HS-5 (cell line): ENCODE measurements at regions not wholly inside any gene's neighbourhood (a gene's known extent, or its start where the extent isn't known, plus 50 kb on each side); places are given as distances from the start of the nearest gene placed in this dataset.
A peak's percentile ranks its signal among the peaks of the same experiment; 100 is the strongest.

Experiments used
- DNase-seq: peaks from one replicate; pipeline ENCODE4 v3.0.0-alpha.2; 2012; ENCODE audit warnings: low read depth

GRCh38 chr15:46110755-46111154 lies 475.9 kb downstream of the SQOR start:
- no peak for DNase-seq

- DNase-seq, result no peak
Measured at GRCh38 chr15:46111730-46112129, 476.9 kb downstream of the SQOR start.

GRCh38 chr15:46117071-46117470 lies 482.2 kb downstream of the SQOR start:
- no peak for DNase-seq

- DNase-seq, result no peak
Measured at GRCh38 chr15:46120713-46121112, 485.9 kb downstream of the SQOR start.

- no peak for DNase-seq
Measured at GRCh38 chr15:46121441-46121840, 486.6 kb downstream of the SQOR start.

- DNase-seq, result peak; percentile 19
Measured at GRCh38 chr15:46126581-46126980, 491.8 kb downstream of the SQOR start.

GRCh38 chr15:46127361-46127874 lies 492.6 kb downstream of the SQOR start:
- peak; percentile 90 for DNase-seq

GRCh38 chr15:46129145-46129544 lies 494.3 kb downstream of the SQOR start:
- DNase-seq, result no peak

GRCh38 chr15:46131876-46132275 lies 497.0 kb downstream of the SQOR start:
- no peak for DNase-seq

- DNase-seq, result no peak
Measured at GRCh38 chr15:46137443-46137842, 502.6 kb downstream of the SQOR start.

GRCh38 chr15:46146002-46146401 lies 511.2 kb downstream of the SQOR start:
- no peak for DNase-seq

- no peak for DNase-seq
Measured at GRCh38 chr15:46146915-46147314, 512.1 kb downstream of the SQOR start.

GRCh38 chr15:46151786-46152185 lies 517.0 kb downstream of the SQOR start:
- no peak for DNase-seq

GRCh38 chr15:46166750-46167149 lies 531.9 kb downstream of the SQOR start:
- DNase-seq, result no peak

GRCh38 chr15:46170326-46170725 lies 535.5 kb downstream of the SQOR start:
- DNase-seq, result no peak

- no peak for DNase-seq
Measured at GRCh38 chr15:46174122-46174521, 539.3 kb downstream of the SQOR start.

- DNase-seq, result no peak
Measured at GRCh38 chr15:46177219-46177618, 542.4 kb downstream of the SQOR start.

GRCh38 chr15:46178138-46178537 lies 543.3 kb downstream of the SQOR start:
- no peak for DNase-seq

- DNase-seq, result no peak
Measured at GRCh38 chr15:46207341-46207740, 572.5 kb downstream of the SQOR start.

- no peak for DNase-seq
Measured at GRCh38 chr15:46213551-46213950, 578.7 kb downstream of the SQOR start.

GRCh38 chr15:46222826-46223225 lies 588.0 kb downstream of the SQOR start:
- no peak for DNase-seq

- no peak for DNase-seq
Measured at GRCh38 chr15:46229263-46229662, 594.4 kb downstream of the SQOR start.

GRCh38 chr15:46231786-46232185 lies 597.0 kb downstream of the SQOR start:
- DNase-seq, result no peak

- DNase-seq, result no peak
Measured at GRCh38 chr15:46232471-46232870, 597.6 kb downstream of the SQOR start.

- DNase-seq, result no peak
Measured at GRCh38 chr15:46242935-46243334, 608.1 kb downstream of the SQOR start.
